Left colon (tissue), 2 donors: ENCODE measurements at regions not wholly inside any gene's neighbourhood (a gene's known extent, or its start where the extent isn't known, plus 50 kb on each side); places are given as distances from the start of the nearest gene placed in this dataset.
A peak's percentile ranks its signal among the peaks of the same experiment; 100 is the strongest.

Experiments used
- ATAC-seq: fragments of 200-7000 bp; cut with Tn5 transposase; one replicate; pipeline ENCODE4 v1.9.1; 2020; ENCODE audit warnings: mild to moderate bottlenecking, moderate library complexity
- DNase-seq, 2 donors: peaks; one replicate each; pipeline ENCODE4 v3.0.0-alpha.2; 2020
- intact Hi-C, 2 donors: fragments of 100-400 bp; cut with DNase I in 1 of 2; cut with micrococcal nuclease in 1 of 2; formaldehyde crosslinking; loops; one replicate each; pipeline versions ENCODE4 v1.11.2 to v1.14.0; 2022; cut with DNase I, micrococcal nuclease
- donor health status: DM: no; HTN: no; CAD: no.
- donor health status: DM: yes; HTN: yes; CAD: no.

GRCh38 chr2:133753665-133754064, 185.4 kb upstream of the NCKAP5 start:
- ATAC-seq (no peak), DNase-seq (no peak)
- intact Hi-C loops = no loop called here

GRCh38 chr2:133755480-133756300, 187.4 kb upstream of the NCKAP5 start:
- intact Hi-C loops = no loop called here
- DNase-seq = no peak
- ATAC-seq = no peak

DNA sequence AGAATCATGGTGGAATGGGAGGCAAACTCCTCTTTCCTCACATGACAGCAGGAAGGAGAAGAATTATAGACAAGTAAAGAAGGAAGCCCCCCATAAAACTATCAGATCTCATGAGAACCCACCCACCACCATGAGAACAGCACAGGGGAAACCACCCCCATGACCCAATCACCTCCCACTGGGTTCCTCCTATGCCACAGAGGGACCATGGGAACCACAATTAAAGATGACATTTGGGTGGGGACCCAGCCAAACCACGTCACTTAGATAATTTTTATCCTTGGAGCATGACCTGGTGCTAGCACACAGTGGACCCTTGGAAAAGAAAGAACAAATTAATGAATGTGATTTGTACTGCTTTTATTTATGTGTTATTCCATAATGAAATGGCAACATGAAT, 188.6 kb upstream of the NCKAP5 start:
- ATAC-seq (no peak), DNase-seq (no peak)
- intact Hi-C loops = no loop called here

DNA sequence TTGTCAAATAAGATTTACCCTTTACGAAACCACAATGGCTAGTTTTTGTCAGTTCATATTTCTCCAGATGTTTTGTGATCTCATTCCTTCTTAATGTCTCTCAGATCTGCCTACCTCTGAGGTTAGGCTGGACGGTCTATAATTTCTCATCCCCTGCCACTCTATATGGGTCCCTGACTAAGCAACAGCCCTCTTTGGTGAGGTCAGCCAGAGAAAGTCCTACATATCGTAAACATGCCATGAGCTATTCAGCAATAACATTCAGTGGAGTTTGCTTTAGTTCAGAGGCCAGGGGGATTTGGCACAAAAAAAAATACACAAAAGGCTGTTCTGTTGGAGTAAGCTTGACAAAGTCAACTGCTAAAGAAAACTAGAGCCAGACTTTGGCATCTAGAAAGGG, 192.1 kb upstream of the NCKAP5 start:
- intact Hi-C loops = no loop called here

DNA sequence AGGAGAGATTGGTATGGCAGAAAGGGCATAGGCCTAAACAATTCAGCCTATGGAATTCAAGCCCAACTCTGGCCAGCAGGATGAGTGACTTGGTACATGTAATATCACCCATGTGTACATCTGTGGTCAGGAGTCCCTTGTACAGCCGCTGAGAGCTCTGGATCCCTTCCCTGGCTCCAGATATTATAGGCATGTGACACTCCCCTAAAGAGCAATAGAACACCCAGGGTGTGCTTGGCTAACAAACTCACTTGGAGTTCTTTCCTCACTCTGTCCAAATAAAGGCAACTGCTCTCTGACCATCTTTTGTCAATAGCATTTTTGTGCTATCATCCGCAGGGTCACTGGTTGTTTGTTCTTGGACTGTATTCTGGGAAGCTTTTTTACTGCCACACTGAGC, 197.4 kb upstream of the NCKAP5 start:
- intact Hi-C loops = no loop called here
- DNase-seq (no peak), ATAC-seq (peak; percentile 11)

More for the DNA sequence above, 192.1 kb upstream of the NCKAP5 start:
- ATAC-seq = no peak
- DNase-seq = no peak

DNA sequence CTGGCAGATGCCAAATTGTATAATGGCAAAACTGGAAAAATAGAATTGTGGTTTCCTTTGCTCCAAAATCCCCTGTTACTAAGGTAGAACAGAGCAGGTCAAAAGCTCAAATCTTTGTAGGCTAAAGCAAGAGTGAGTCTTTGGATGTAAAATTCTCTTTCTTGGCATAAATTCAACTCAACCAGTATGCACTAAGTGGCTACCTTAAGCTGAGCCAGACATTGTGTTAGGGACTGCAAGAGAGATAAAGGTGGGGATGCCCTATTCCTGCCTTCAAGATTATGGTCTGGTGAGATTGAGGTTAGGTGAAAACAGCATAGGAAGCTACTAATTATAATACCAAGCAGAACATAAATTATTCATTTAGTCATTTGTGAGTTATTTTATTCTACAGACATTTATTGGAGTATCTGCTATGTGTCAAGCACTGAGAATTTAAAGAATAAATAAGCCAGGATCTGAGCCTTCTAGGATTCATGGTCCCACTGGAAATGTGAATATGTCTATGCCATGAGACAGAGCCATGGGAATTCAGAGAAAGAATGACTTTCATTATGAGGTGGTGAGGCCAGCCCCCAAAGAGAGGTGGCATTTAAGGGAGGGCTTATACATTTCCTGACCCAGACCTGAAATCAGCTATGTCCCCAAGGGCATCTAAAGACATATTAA, 198.0 kb upstream of the NCKAP5 start:
- ATAC-seq (no peak), DNase-seq (no peak)
- intact Hi-C loops = no loop called here

DNA sequence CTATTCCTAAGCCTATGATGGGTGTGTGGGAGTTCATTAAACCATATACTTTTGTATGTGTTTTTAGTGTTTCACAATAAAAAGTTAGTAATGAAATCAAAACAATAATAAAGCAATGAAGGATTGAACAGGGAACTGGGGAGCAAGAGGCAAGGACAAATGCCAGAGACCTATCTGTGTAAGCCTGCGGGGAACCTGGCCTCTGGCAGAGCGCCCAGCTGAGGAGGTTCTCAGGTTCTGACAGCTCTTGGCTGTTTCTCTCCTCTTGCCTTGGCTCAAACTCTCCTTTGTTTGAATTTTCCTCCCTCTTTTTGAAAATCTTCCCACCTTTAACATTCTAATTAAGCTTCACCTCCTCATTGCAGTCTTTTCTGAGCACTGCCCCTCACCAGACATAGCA, 200.0 kb upstream of the NCKAP5 start:
- intact Hi-C loops = no loop called here
- ATAC-seq = no peak
- DNase-seq = no peak

- intact Hi-C loops = no loop called here
- DNase-seq (no peak), ATAC-seq (no peak)
Observed at GRCh38 chr2:133768658-133769435, 200.6 kb upstream of the NCKAP5 start.

DNA sequence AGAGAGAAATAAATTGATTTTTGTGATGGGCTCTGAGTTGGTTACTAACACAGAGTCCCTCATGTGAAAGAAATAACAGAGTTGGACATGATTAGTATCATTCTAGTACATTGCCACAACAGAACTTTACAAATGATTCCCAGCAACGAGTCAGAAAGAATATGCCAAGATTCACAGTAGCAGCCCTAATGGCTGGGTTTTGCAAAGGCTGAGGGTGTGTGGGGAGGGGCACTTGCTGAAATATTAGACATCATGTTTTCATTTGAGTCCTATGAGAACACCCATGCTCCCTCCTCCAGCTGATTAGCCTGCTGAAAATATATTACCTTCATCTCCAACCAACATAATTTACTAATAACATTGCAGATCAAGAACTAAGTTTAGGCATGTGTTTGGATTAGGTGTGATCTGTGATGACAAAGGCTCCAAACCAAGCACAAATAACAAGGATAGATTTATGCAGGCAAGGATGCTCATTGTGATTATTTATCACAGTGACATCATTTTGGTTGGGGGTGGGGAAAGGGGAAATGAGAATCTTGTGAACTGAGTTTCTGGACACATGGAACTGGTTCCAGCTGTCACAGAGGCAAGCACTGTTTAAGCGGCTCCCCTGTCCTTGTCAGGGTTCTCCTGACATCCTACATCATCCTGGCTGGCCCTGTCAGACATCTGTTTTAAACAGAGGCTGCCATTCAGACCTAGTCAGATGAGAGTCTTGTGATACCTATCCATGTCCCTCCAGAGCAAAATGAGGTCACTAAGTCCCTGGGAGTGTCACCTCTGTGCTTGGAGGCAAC, 205.8 kb upstream of the NCKAP5 start:
- intact Hi-C loops = no loop called here
- ATAC-seq (no peak), DNase-seq (no peak)

DNA sequence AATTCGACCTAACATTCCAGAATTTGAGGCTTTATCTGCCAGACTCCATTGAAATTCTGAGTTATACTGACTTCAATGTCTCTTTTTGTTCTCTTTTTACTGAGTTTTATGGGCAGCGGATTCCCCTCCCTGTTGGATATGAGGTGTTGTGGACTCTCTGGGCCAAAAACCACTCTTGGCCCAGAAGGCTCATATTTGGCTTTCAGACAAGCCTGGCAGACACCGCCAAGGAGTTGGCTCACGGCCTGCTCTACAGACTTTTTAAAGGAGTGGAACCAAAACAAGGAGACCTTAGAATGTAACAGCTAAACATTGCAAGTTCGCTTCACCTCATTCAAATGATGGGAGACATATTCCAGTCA, 206.4 kb upstream of the NCKAP5 start:
- intact Hi-C loops = no loop called here
- no peak for DNase-seq
- ATAC-seq = no peak

DNA sequence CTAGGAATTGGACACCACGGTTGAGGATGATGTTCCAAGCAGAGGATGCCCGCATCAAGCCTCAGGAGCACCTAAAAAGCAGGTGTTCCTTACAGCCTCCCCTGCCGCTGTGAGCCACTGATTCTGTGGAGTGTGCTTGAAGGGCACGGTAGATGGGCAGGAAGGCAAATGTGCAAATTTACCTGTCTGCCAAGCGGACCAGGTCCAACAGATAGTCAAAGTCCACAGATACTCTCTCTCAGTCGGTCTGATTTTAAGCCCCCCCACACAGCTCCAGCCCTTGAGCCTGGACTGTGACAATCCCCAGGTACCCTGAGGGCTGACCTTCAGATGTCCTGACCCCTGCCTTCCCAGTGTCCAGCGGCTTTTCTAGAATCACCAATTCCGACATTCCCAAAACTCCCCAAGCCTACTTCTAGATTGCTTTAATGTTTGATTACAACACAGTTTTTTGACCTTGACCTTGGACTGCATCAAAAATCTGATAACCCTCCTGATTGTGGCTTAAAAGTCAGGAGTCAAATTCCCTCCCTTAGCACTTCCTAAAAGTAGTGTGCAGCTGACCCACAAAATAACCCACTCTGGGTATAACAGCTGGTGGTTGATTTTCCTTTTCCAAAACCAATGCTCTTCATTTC, 208.8 kb upstream of the NCKAP5 start:
- intact Hi-C loops = no loop called here
- ATAC-seq (no peak), DNase-seq (no peak)

GRCh38 chr2:133777574-133777960, 209.3 kb upstream of the NCKAP5 start:
- intact Hi-C loops = no loop called here
- no peak for ATAC-seq
- DNase-seq = no peak

DNA sequence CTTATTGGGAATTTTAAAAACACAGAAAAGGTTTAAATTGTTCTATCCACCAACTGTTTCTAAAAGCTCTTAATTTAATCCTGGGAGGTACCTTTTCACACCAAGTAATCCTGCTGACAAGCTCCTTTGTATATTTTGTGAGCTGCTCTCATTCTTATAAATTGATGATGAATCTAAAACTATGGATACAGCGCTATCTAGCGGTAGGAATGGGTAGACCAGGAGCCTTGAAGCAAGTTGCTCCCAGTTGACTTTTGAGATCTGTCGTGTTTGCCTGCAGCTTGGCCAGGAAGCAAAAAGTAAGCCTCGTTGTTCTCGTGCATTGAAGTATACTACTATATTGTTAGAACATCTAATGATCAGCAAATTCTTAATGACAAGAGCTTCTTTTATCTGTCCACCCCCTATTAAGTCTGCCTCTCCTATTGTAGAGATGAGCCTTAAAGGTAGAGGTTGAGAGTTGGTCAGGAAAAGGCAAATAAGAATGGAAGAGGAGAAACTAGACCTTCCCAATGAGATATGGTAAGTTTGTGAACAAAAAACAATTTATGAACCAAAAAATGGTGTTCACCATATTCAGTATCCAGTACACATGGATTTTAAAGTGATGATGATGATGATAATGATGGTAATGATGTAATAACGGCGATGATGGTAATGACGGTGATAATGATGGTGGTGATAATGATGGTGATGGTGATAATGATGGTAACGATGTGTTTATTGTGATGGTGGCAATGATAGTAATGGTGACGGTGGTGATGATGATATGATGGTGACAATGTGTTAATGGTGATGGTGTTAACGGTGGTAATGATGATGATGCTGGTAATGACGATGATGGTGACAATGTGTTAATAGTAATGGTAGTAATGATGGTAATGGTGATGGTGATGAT, 212.1 kb upstream of the NCKAP5 start:
- ATAC-seq (peak; percentile 56), DNase-seq (peak in 1 of 2 donors; percentile 39)
- intact Hi-C loops = no loop called here

DNA sequence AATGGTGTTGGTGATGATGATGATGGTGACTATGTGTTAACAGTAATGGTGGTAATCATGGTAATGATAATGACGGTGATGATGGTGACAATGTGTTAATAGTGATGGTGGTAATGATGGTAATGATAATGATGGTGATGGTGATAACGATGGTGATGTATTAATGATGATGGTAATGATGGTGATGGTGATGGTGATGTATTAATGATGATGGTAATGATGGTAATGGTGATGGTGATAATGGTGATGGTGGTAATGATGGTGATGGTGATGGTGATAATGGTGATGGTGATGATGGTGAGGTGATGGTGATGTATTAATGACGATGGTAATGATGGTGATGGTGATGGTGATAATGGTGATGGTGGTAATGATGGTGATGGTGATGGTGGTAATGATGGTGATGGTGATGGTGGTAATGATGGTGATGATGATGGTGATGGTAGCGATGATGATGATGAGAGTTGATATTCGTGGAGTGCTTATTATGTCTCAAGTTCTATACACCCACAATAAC, 212.8 kb upstream of the NCKAP5 start:
- no peak for ATAC-seq
- DNase-seq = no peak
- intact Hi-C loops = no loop called here

DNA sequence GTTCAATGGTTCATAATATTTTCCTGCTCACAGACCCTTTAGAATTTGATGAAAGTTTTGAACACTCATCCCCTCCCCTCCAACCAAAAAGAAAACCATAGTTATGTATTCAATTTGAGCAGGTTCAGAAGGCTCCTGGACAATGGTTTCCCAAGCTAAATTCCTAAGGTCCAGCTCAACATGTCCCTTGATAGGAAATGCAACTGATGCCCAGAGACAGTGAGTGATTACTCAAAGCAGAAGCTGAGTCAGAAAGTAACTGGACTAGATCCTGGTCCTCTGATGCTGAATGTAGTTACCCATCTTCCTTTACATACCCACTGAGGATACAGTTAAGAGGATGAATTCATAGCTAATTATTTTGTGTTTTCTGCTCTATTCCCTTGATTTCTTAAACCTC, 218.9 kb upstream of the NCKAP5 start:
- intact Hi-C loops = no loop called here
- DNase-seq = no peak
- ATAC-seq = no peak

- no peak for ATAC-seq
- intact Hi-C loops = no loop called here
Observed at GRCh38 chr2:133787651-133788050, 219.4 kb upstream of the NCKAP5 start.

DNA sequence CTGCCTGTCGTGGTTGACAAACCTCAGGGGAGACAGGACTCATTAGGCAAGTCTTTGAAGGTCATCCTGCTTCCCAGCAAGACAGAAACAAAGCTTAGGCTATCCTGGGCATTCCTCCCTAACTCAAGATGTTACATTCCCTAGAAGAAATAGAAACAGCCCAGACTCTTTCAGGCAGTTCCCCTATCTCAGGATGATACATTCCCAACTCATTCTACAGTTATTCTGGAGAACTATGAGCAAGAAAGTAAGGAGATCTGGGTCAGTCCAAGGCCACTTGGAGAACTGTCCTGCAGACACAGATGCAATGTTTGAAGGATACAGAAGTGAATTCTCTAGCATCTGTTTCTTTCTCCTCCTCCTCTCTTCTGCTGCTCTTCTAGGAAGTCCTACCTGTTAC, 220.1 kb upstream of the NCKAP5 start:
- intact Hi-C loops = no loop called here
- DNase-seq (no peak), ATAC-seq (no peak)

More at GRCh38 chr2:133787651-133788050, 219.4 kb upstream of the NCKAP5 start:
- DNase-seq = no peak

- intact Hi-C loops = no loop called here
- ATAC-seq (peak; percentile 55), DNase-seq (peak in 1 of 2 donors; percentile 10)
Observed at GRCh38 chr2:133789743-133790142, 221.5 kb upstream of the NCKAP5 start.
